H1 (cell line): ENCODE measurements at regions not wholly inside any gene's neighbourhood (a gene's known extent, or its start where the extent isn't known, plus 50 kb on each side); places are given as distances from the start of the nearest gene placed in this dataset.

Experiments
- CTCF ChIA-PET: fragments of 300-600 bp; sonication (Branson Sonifier 250); formaldehyde crosslinking; loops from one replicate; lab custom pipeline; 2021; ENCODE audit not compliant: partially characterized antibody; lab: Charles Lee
- POLR2A ChIA-PET: fragments of 300-600 bp; sonication (Branson Sonifier 250); formaldehyde crosslinking; loops from one replicate; lab custom pipeline; 2021; ENCODE audit warnings: inconsistent platforms; ENCODE audit not compliant: partially characterized antibody; lab: Charles Lee
- DNase-seq, 2 experiments: peaks; one replicate each; pipeline versions ENCODE4 v3.0.0 to v3.0.0-alpha.2; 2010 to 2022; ENCODE audit warnings: low spot score in 2 of 2, low read depth in 1 of 2, mixed read lengths in 1 of 2
- FAIRE-seq: peaks from 2 replicates; lab custom pipeline; 2011; peaks lifted over from hg19 to GRCh38; lab: Jason Lieb, UNC
- H2AFZ ChIP-seq: 2 replicates; pipeline ENCODE4 v1.8.1; 2012; ENCODE audit warnings: low read length, inconsistent platforms
- H2AK5ac ChIP-seq: 2 replicates; pipeline ENCODE4 v1.6.1; 2013; ENCODE audit warnings: low read depth, low read length
- H2BK120ac ChIP-seq: replicated peaks from 2 replicates; pipeline ENCODE3; 2013; ENCODE audit warnings: low read depth, low read length, inconsistent platforms
- H2BK12ac ChIP-seq: 2 replicates; pipeline ENCODE4 v1.6.1; 2013; ENCODE audit warnings: low read depth, low read length
- H2BK15ac ChIP-seq: 2 replicates; pipeline ENCODE4 v1.6.1; 2013; ENCODE audit warnings: low read length
- H2BK20ac ChIP-seq: 2 replicates; pipeline ENCODE4 v1.6.1; 2013; ENCODE audit warnings: low read length
- H2BK5ac ChIP-seq: 2 replicates; pipeline ENCODE4 v1.6.1; 2013; ENCODE audit warnings: low read depth, low read length
- H3K14ac ChIP-seq: 2 replicates; pipeline ENCODE4 v1.6.1; 2013; ENCODE audit warnings: inconsistent platforms; ENCODE audit not compliant: insufficient read length
- H3K18ac ChIP-seq: 2 replicates; pipeline ENCODE4 v1.6.1; 2013; ENCODE audit warnings: low read length; ENCODE audit errors: extremely low read depth
- H3K23ac ChIP-seq: 2 replicates; pipeline ENCODE4 v1.6.1; 2013; ENCODE audit warnings: inconsistent platforms; ENCODE audit not compliant: insufficient read length
- H3K23me2 ChIP-seq: 2 replicates; pipeline ENCODE4 v1.6.1; 2013; ENCODE audit warnings: low read depth, low read length
- H3K27ac ChIP-seq: 2 replicates; pipeline ENCODE4 v1.6.1; 2011; ENCODE audit warnings: low read depth, low read length, inconsistent platforms
- H3K27me3 ChIP-seq, 4 experiments: replicated peaks in 1 of 4; 1 replicate in 1 of 4; 2 replicates in 3 of 4; pipeline versions ENCODE4 v1.6.1 to v1.8.1; 2011 to 2013; ENCODE audit warnings: low read length in 3 of 4, mild to moderate bottlenecking in 3 of 4, inconsistent platforms in 2 of 4, mixed read lengths in 2 of 4, moderate library complexity in 1 of 4; ENCODE audit not compliant: control insufficient read depth in 3 of 4, insufficient read depth in 3 of 4; ENCODE audit errors: extremely low read depth in 1 of 4
- H3K36me3 ChIP-seq, 4 experiments: 2 replicates each; pipeline versions ENCODE4 v1.6.1 to v1.8.1; 2011 to 2013; ENCODE audit warnings: mild to moderate bottlenecking in 4 of 4, low read length in 3 of 4, moderate library complexity in 2 of 4, control low read depth in 1 of 4, inconsistent platforms in 1 of 4; ENCODE audit not compliant: insufficient read depth in 4 of 4, control insufficient read depth in 2 of 4
- H3K4ac ChIP-seq: replicated peaks from 2 replicates; pipeline ENCODE3; 2013; ENCODE audit warnings: low read length, low read depth, mixed read lengths, inconsistent platforms; ENCODE audit not compliant: insufficient read length
- H3K4me1 ChIP-seq, 4 experiments: replicated peaks in 1 of 4; 1 replicate in 1 of 4; 2 replicates in 3 of 4; pipeline versions ENCODE4 v1.6.1 to v1.8.1; 2011 to 2013; ENCODE audit warnings: low read length in 3 of 4, inconsistent platforms in 2 of 4, mixed read lengths in 1 of 4; ENCODE audit not compliant: insufficient read depth in 4 of 4, control insufficient read depth in 3 of 4
- H3K4me2 ChIP-seq, 2 experiments: 2 replicates each; pipeline versions ENCODE4 v1.6.1 to v1.8.1; 2011 to 2013; ENCODE audit warnings: low read depth in 2 of 2, low read length in 2 of 2, control low read depth in 1 of 2, inconsistent platforms in 1 of 2, mild to moderate bottlenecking in 1 of 2; ENCODE audit not compliant: insufficient read depth in 1 of 2
- H3K4me3 ChIP-seq, 4 experiments: fragments of 200-600, 300-600 bp in 1 of 4; sonication (generic), shearing (Covaris generic), sonication (Bioruptor Twin) in 1 of 4; 2 replicates each; pipeline versions ENCODE4 v1.5.1 to v1.8.1; 2011 to 2016; ENCODE audit warnings: low read length in 4 of 4, low read depth in 3 of 4, control low read depth in 2 of 4, inconsistent platforms in 2 of 4, mild to moderate bottlenecking in 2 of 4, mixed read lengths in 1 of 4, moderate library complexity in 1 of 4; ENCODE audit not compliant: insufficient read depth in 2 of 4; ENCODE audit errors: extremely low read depth in 1 of 4
- H3K56ac ChIP-seq: replicated peaks from 2 replicates; pipeline ENCODE3; 2013; ENCODE audit warnings: low read depth, mild to moderate bottlenecking, mixed read lengths, low read length, inconsistent platforms; ENCODE audit not compliant: insufficient read length
- H3K79me1 ChIP-seq: 2 replicates; pipeline ENCODE4 v1.6.1; 2013; ENCODE audit warnings: low read depth, low read length, control low read depth
- H3K79me2 ChIP-seq, 2 experiments: 2 replicates each; pipeline versions ENCODE4 v1.6.1 to v1.8.1; 2012 to 2013; ENCODE audit warnings: low read length in 2 of 2, mild to moderate bottlenecking in 2 of 2, inconsistent platforms in 1 of 2; ENCODE audit not compliant: insufficient read depth in 2 of 2, control insufficient read depth in 1 of 2
- H3K9ac ChIP-seq, 4 experiments: replicated peaks in 1 of 4; 1 replicate in 1 of 4; 2 replicates in 3 of 4; pipeline versions ENCODE4 v1.6.1 to v1.8.1; 2011 to 2013; ENCODE audit warnings: low read depth in 3 of 4, low read length in 3 of 4, control low read depth in 2 of 4, mild to moderate bottlenecking in 2 of 4, moderate library complexity in 2 of 4, inconsistent platforms in 1 of 4; ENCODE audit errors: extremely low read depth in 1 of 4
- H3K9me3 ChIP-seq, 2 experiments: 2 replicates each; pipeline versions ENCODE4 v1.6.1 to v1.8.1; 2012 to 2013; ENCODE audit warnings: mild to moderate bottlenecking in 2 of 2, moderate library complexity in 2 of 2, control low read depth in 1 of 2, inconsistent platforms in 1 of 2, low read depth in 1 of 2, low read length in 1 of 2, mixed read lengths in 1 of 2; ENCODE audit not compliant: insufficient read depth in 2 of 2
- H4K20me1 ChIP-seq, 2 experiments: replicated peaks in 1 of 2; 2 replicates each; pipeline versions ENCODE3 to v1.8.1; 2011 to 2013; ENCODE audit warnings: inconsistent platforms in 2 of 2, low read length in 2 of 2, mild to moderate bottlenecking in 1 of 2; ENCODE audit not compliant: insufficient read depth in 2 of 2, control insufficient read depth in 1 of 2
- H4K5ac ChIP-seq: 2 replicates; pipeline ENCODE4 v1.6.1; 2013; ENCODE audit warnings: low read length, low read depth, mixed read lengths, inconsistent platforms; ENCODE audit not compliant: insufficient read length
- H4K8ac ChIP-seq: 2 replicates; pipeline ENCODE4 v1.8.0; 2013; ENCODE audit warnings: mild to moderate bottlenecking, moderate library complexity, low read length, inconsistent platforms; ENCODE audit not compliant: insufficient read depth; ENCODE audit errors: extremely low read depth
- H4K91ac ChIP-seq: replicated peaks from 2 replicates; pipeline ENCODE3; 2013; ENCODE audit warnings: low read length, mixed read lengths, inconsistent platforms; ENCODE audit not compliant: insufficient read length
- CHD7 ChIP-seq: fragments of 300-600 bp; sonication (generic); IDR thresholded peaks from 2 replicates; pipeline ENCODE4 v1.7.1; 2012; ENCODE audit warnings: low read length, moderate library complexity, mild to moderate bottlenecking, inconsistent platforms; ENCODE audit not compliant: insufficient replicate concordance
- WGBS, 2 experiments: shearing (Covaris generic) in 1 of 2; methylation state at CpG; one replicate each; pipeline versions ENCODE4 v1.1.6 to v1.1.7; 2013 to 2015; ENCODE audit warnings: low lambda C conversion rate in 2 of 2, mixed read lengths in 2 of 2, inconsistent platforms in 1 of 2, low coverage in 1 of 2, missing lambda C conversion rate in 1 of 2; ENCODE audit not compliant: insufficient replicate concordance in 2 of 2, insufficient coverage in 1 of 2, insufficient read length in 1 of 2; ENCODE audit errors: extremely low coverage in 1 of 2, missing lambda C conversion rate in 1 of 2; 5-methylcytosine and 5-hydroxymethylcytosine counted together

GRCh38 chr1:234940841-234941240, 187.8 kb downstream of the TOMM20 start:
- 97% methylated on average over 7 of the region's 7 CpGs; no CpG with 5 or more reads in 1 of the 2 experiments for WGBS, 2 experiments
- no peak for DNase-seq
- Histone ChIP-seq H3K79me2 (no peaks in the 10 kb centered on the region), H3K56ac (no peak overlapping the region), H3K9ac (no peak overlapping the region), H2BK120ac (no peak overlapping the region), H2AK5ac (no peak overlapping the region), H3K4me2 (no peak overlapping the region), H3K4ac (no peak overlapping the region), H3K18ac (no peak overlapping the region), H2BK15ac (no peak overlapping the region), H4K91ac (no peak overlapping the region), H3K4me1 (peaks cover 0 to 4% (median 0%) of the 10 kb centered on the region in 4 experiments; a peak in 2 of 7 replicates), H4K5ac (no peak overlapping the region), H2AFZ (no peak overlapping the region), H3K27me3 (no peaks in the 10 kb centered on the region), H4K8ac (no peak overlapping the region; the same call in 1 of the 2 replicates), H3K23me2 (no peaks in the 10 kb centered on the region), H2BK20ac (no peak overlapping the region), H3K36me3 (no peaks in the 10 kb centered on the region), H3K9me3 (no peaks in the 10 kb centered on the region), H3K27ac (no peak overlapping the region), H3K79me1 (no peaks in the 10 kb centered on the region), H2BK5ac (no peak overlapping the region), H3K14ac (no peak overlapping the region), H3K4me3 (no peak overlapping the region), H3K23ac (no peak overlapping the region), H2BK12ac (no peak overlapping the region), H4K20me1 (no peaks in the 10 kb centered on the region)
- CTCF ChIA-PET: no interaction called here
- FAIRE-seq: no peak
- POLR2A ChIA-PET: no interaction called here
- no peak for TF ChIP-seq CHD7
